Large intestine (tissue), 3 donors: ENCODE measurements at regions not wholly inside any gene's neighbourhood (a gene's known extent, or its start where the extent isn't known, plus 50 kb on each side); places are given as distances from the start of the nearest gene placed in this dataset.

Experiments used
- DNase-seq, 2 donors: peaks; one replicate each; pipeline versions ENCODE4 v3.0.0 to v3.0.0-alpha.2; 2013
- H3K27ac ChIP-seq: one replicate; pipeline ENCODE4 v1.5.1; 2013; ENCODE audit warnings: low read length
- H3K27me3 ChIP-seq: 2 replicates; pipeline ENCODE4 v1.6.1; 2013; ENCODE audit warnings: low read length; ENCODE audit not compliant: control insufficient read depth, insufficient read depth
- H3K36me3 ChIP-seq: 2 replicates; pipeline ENCODE4 v1.6.1; 2013; ENCODE audit warnings: low read length; ENCODE audit not compliant: control insufficient read depth, insufficient read depth
- H3K4me1 ChIP-seq: one replicate; pipeline ENCODE4 v1.6.1; 2013; ENCODE audit warnings: low read length; ENCODE audit not compliant: control insufficient read depth, insufficient read depth
- H3K4me3 ChIP-seq: one replicate; pipeline ENCODE4 v1.5.1; 2013; ENCODE audit warnings: low read length
- H3K9me3 ChIP-seq: one replicate; pipeline ENCODE4 v1.6.1; 2013; ENCODE audit warnings: mild to moderate bottlenecking, low read depth, low read length, moderate library complexity; ENCODE audit not compliant: control insufficient read depth
- WGBS: methylation state at CpG from one replicate; pipeline ENCODE4 v1.1.5; 2013; ENCODE audit warnings: low lambda C conversion rate; ENCODE audit not compliant: insufficient coverage; 5-methylcytosine and 5-hydroxymethylcytosine counted together

DNA sequence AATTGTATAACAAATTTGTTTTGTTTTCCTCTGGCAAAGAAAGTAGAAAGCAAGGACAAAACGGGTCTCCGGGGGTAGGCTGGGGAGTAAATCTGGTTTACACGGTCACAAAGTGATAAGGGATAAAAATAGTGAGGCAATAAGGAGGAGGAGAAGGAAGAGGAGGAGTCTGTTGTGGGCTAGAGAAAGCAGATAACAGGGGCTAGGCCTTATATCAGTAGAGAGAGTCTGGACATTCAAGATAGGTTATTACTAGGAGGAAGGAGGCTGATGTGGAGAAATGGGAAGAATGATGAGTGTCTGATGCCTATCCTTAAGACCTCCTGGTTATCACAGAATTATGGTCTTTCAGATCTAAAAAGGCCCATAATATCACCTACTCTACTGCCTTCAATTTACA lies 83.2 kb upstream of the SSTR1 start:
- DNase-seq = no peak
- H3K27me3 ChIP-seq = no peaks in the 10 kb centered on the region
- WGBS = 33% methylated on average over 3 of the region's 3 CpGs
- H3K27ac ChIP-seq = no peak overlapping the region
- H3K9me3 ChIP-seq = no peaks in the 10 kb centered on the region
- H3K36me3 ChIP-seq = no peaks in the 10 kb centered on the region
- no peaks in the 10 kb centered on the region for H3K4me1 ChIP-seq
- no peak overlapping the region for H3K4me3 ChIP-seq

DNA sequence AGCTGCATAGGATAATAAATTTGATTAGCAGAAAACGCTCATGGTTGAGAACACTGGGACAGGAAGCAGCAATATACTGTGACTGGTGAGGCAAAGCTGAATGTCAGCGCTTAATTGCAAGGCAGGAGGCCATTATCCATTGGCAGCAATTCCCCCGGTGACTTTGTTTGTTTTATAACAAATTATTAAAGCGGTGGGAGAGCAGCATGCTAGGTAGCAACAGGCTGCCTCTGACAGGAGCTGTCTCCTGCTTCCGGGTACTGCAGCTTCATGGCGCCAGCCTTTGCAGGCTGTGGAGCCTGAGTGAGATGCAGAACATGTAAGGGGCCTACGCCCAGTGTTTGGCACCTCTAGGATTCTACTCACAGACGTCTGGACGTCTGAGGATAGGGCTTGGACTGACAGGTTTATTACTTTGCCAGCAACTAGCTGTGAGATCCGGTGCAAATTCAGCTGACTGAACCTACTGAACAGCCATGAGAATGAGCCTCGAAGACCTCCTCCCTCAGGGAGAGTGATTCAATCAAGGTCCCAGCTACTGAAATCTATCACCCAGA lies 82.1 kb upstream of the SSTR1 start:
- Histone ChIP-seq H3K27me3 (no peaks in the 10 kb centered on the region), H3K27ac (no peak overlapping the region), H3K4me3 (no peak overlapping the region), H3K36me3 (no peaks in the 10 kb centered on the region), H3K4me1 (no peaks in the 10 kb centered on the region), H3K9me3 (no peaks in the 10 kb centered on the region)
- DNase-seq = peak in 1 of 2 donors; percentile 20
- WGBS = no CpG with 5 or more reads among the region's 11 CpGs

DNA sequence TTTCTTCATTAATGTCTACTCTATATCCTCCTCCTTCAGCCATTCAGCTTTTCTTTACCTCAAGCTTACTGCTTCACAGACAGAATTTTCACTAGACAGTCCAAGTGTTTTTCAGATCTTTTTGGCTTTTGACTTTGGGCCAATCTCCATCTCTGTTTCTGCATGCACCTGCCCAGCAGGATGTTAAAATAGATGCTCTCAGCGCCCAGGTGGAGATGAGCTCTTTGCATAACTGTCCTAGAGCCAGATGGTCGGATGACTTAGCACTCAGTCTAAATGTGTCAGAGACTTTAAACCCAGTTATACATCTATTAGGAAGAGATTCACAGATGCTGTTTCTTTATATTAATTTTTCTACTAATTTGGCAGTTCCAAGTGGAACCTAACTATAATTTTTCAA lies 80.3 kb upstream of the SSTR1 start:
- Histone ChIP-seq H3K9me3 (no peaks in the 10 kb centered on the region), H3K36me3 (no peaks in the 10 kb centered on the region), H3K4me1 (no peaks in the 10 kb centered on the region), H3K4me3 (no peak overlapping the region), H3K27ac (no peak overlapping the region), H3K27me3 (no peaks in the 10 kb centered on the region)
- no CpG with 5 or more reads among the region's 2 CpGs for WGBS
- DNase-seq = no peak

GRCh38 chr14:38127784-38128183 lies 79.9 kb upstream of the SSTR1 start:
- Histone ChIP-seq H3K27me3 (no peaks in the 10 kb centered on the region), H3K36me3 (no peaks in the 10 kb centered on the region), H3K4me3 (no peak overlapping the region), H3K4me1 (no peaks in the 10 kb centered on the region), H3K27ac (no peak overlapping the region), H3K9me3 (no peaks in the 10 kb centered on the region)
- DNase-seq = no peak
- no CpG with 5 or more reads among the region's 3 CpGs for WGBS

DNA sequence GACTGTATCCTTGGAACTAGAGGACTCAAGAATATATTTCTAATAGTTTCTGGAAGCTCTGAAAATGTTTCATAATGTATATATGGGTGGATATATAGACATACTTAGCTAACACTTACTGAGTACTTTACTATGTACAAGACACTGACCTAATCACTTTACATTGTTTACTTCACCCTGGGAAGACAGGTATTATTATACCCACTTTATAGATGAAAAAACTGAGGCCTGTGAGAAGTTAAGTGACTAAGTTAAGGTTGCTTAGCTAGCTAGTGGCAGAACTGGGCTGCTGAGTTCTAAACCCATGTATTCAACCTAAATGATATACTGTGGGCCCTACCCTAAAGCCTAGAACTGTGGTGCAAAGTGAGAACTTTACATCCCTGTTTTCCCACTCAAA lies 79.1 kb upstream of the SSTR1 start:
- Histone ChIP-seq H3K4me1 (no peaks in the 10 kb centered on the region), H3K27me3 (no peaks in the 10 kb centered on the region), H3K27ac (no peak overlapping the region), H3K9me3 (no peaks in the 10 kb centered on the region), H3K36me3 (no peaks in the 10 kb centered on the region), H3K4me3 (no peak overlapping the region)
- DNase-seq = no peak

- Histone ChIP-seq H3K4me3 (no peak overlapping the region), H3K27me3 (no peaks in the 10 kb centered on the region), H3K36me3 (no peaks in the 10 kb centered on the region), H3K4me1 (no peaks in the 10 kb centered on the region), H3K27ac (no peak overlapping the region), H3K9me3 (no peaks in the 10 kb centered on the region)
- 100% methylated on average over 1 of the region's 2 CpGs for WGBS
- no peak for DNase-seq
Observed at GRCh38 chr14:38129192-38129591, 78.5 kb upstream of the SSTR1 start.

DNA sequence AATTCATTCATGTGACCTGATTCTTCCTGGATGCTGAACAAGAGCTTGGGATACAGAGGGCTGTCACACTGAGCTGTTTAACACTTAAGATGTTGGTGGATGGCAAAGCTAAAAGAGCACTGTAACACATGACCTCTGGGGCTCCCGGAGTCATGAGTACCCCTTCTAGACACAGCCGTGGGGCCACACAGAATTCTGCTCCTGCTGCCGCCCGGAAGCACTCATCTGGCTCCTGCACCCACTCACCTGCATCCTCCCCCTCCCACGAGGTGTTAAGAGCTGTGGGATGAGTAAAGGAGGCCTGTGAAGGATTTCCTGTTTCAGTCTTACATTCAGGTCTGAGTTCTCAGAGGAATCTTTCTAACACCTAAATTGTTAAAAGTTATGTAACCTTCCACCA lies 78.0 kb upstream of the SSTR1 start:
- no CpG with 5 or more reads among the region's 5 CpGs for WGBS

GRCh38 chr14:38134416-38135030 lies 73.2 kb upstream of the SSTR1 start:
- Histone ChIP-seq H3K36me3 (no peaks in the 10 kb centered on the region), H3K4me3 (no peak overlapping the region), H3K27me3 (no peaks in the 10 kb centered on the region), H3K27ac (no peak overlapping the region), H3K4me1 (no peaks in the 10 kb centered on the region), H3K9me3 (no peaks in the 10 kb centered on the region)
- 90% methylated on average over 2 of the region's 10 CpGs for WGBS
- no peak for DNase-seq

More for the DNA sequence above, 78.0 kb upstream of the SSTR1 start:
- Histone ChIP-seq H3K27me3 (no peaks in the 10 kb centered on the region), H3K36me3 (no peaks in the 10 kb centered on the region), H3K27ac (no peak overlapping the region), H3K4me1 (no peaks in the 10 kb centered on the region), H3K9me3 (no peaks in the 10 kb centered on the region), H3K4me3 (no peak overlapping the region)
- no peak for DNase-seq

GRCh38 chr14:38135106-38135867 lies 72.4 kb upstream of the SSTR1 start:
- Histone ChIP-seq H3K27ac (no peak overlapping the region), H3K4me1 (no peaks in the 10 kb centered on the region), H3K36me3 (no peaks in the 10 kb centered on the region), H3K4me3 (no peak overlapping the region), H3K27me3 (no peaks in the 10 kb centered on the region), H3K9me3 (no peaks in the 10 kb centered on the region)
- 95% methylated on average over 3 of the region's 5 CpGs for WGBS
- no peak for DNase-seq

GRCh38 chr14:38137005-38137404 lies 70.7 kb upstream of the SSTR1 start:
- no peaks in the 10 kb centered on the region for H3K36me3 ChIP-seq
- H3K9me3 ChIP-seq = no peaks in the 10 kb centered on the region
- H3K27ac ChIP-seq = no peak overlapping the region
- H3K4me1 ChIP-seq = no peaks in the 10 kb centered on the region
- WGBS = no CpG with 5 or more reads among the region's 1 CpG
- H3K4me3 ChIP-seq = no peak overlapping the region
- DNase-seq = no peak
- H3K27me3 ChIP-seq = no peaks in the 10 kb centered on the region
